NCI-H524 (cell line): ENCODE measurements at regions not wholly inside any gene's neighbourhood (a gene's known extent, or its start where the extent isn't known, plus 50 kb on each side); places are given as distances from the start of the nearest gene placed in this dataset.
"Not testable (repeated sequence)": the region's sequence is repeated elsewhere in the genome, so short reads cannot be mapped to it uniquely, and the experiment has no call there.

ENCODE experiments used
- DNase-seq, 2 experiments: peaks; one replicate each; lab custom pipeline; 2025; lab: John Stamatoyannopoulos, UW

- not testable (repeated sequence) for DNase-seq
These were observed 53.6 kb upstream of the MAPK10 start for GRCh38 chr4:86413426-86413825.

- no peak for DNase-seq
These were observed 54.8 kb upstream of the MAPK10 start for GRCh38 chr4:86414686-86415085.

GRCh38 chr4:86416081-86416480 lies 56.2 kb upstream of the MAPK10 start:
- DNase-seq: no peak

GRCh38 chr4:86421461-86421860 lies 61.6 kb upstream of the MAPK10 start:
- DNase-seq: no peak

- no peak for DNase-seq
These were observed 71.8 kb upstream of the MAPK10 start for GRCh38 chr4:86431543-86432116.

GRCh38 chr4:86432559-86433134 lies 72.8 kb upstream of the MAPK10 start:
- DNase-seq: peak in 1 of 2 experiments; percentile 1

- no peak for DNase-seq
These were observed 79.4 kb upstream of the MAPK10 start for GRCh38 chr4:86439293-86439692.

GRCh38 chr4:86441175-86441936 lies 81.5 kb upstream of the MAPK10 start:
- DNase-seq: no peak

GRCh38 chr4:86442881-86443280 lies 83.0 kb upstream of the MAPK10 start:
- DNase-seq: no peak

GRCh38 chr4:86443495-86443894 lies 83.6 kb upstream of the MAPK10 start:
- no peak for DNase-seq

GRCh38 chr4:86446996-86447395 lies 87.1 kb upstream of the MAPK10 start:
- DNase-seq: no peak

- DNase-seq: no peak
These were observed 89.0 kb upstream of the MAPK10 start for GRCh38 chr4:86448871-86449270.

- no peak for DNase-seq
These were observed 90.1 kb upstream of the MAPK10 start for GRCh38 chr4:86449746-86450588.

GRCh38 chr4:86450861-86451260 lies 91.0 kb upstream of the MAPK10 start:
- no peak for DNase-seq

GRCh38 chr4:86451560-86452330 lies 91.9 kb upstream of the MAPK10 start:
- DNase-seq: no peak

- DNase-seq: no peak
These were observed 92.6 kb upstream of the MAPK10 start for GRCh38 chr4:86452422-86452891.

GRCh38 chr4:86452924-86453531 lies 93.2 kb upstream of the MAPK10 start:
- peak; percentile 27 to 48 for DNase-seq

GRCh38 chr4:86453611-86454072 lies 93.8 kb upstream of the MAPK10 start:
- peak; percentile 27 to 48 for DNase-seq

GRCh38 chr4:86461849-86462248 lies 102.0 kb upstream of the MAPK10 start:
- DNase-seq: no peak

- no peak for DNase-seq
These were observed 112.6 kb upstream of the MAPK10 start for GRCh38 chr4:86472377-86473019.
